ENCODE measurements at regions not wholly inside any gene's neighbourhood (a gene's known extent, or its start where the extent isn't known, plus 50 kb on each side); places are given as distances from the start of the nearest gene placed in this dataset.
A peak's percentile ranks its signal among the peaks of the same experiment; 100 is the strongest.
"Not testable (repeated sequence)": the region's sequence is repeated elsewhere in the genome, so short reads cannot be mapped to it uniquely, and the experiment has no call there.

GRCh38 chrX:137198040-137198439 is 164.2 kb upstream of the GPR101 start:
- DNase-seq (ENCODE audit: low spot score), result no peak

- no peak for DNase-seq (ENCODE audit: low spot score)
These were observed 162.2 kb upstream of the GPR101 start for GRCh38 chrX:137195991-137196390.

GRCh38 chrX:137195296-137195695 is 161.5 kb upstream of the GPR101 start:
- DNase-seq (ENCODE audit: low spot score), result no peak

GRCh38 chrX:137194164-137194563 is 160.4 kb upstream of the GPR101 start:
- peak; percentile 1 for DNase-seq (ENCODE audit: low spot score)

GRCh38 chrX:137187540-137187939 is 153.7 kb upstream of the GPR101 start:
- DNase-seq (ENCODE audit: low spot score), result no peak

GRCh38 chrX:137178392-137178791 is 144.6 kb upstream of the GPR101 start:
- no peak for DNase-seq (ENCODE audit: low spot score)

GRCh38 chrX:137172317-137172948 is 138.6 kb upstream of the GPR101 start:
- DNase-seq (ENCODE audit: low spot score), result no peak

GRCh38 chrX:137171626-137172025 is 137.8 kb upstream of the GPR101 start:
- DNase-seq (ENCODE audit: low spot score), result no peak

GRCh38 chrX:137166591-137166990 is 132.8 kb upstream of the GPR101 start:
- no peak for DNase-seq (ENCODE audit: low spot score)

GRCh38 chrX:137164329-137164728 is 130.5 kb upstream of the GPR101 start:
- DNase-seq (ENCODE audit: low spot score), result no peak

GRCh38 chrX:137151403-137151802 is 117.6 kb upstream of the GPR101 start:
- no peak for DNase-seq (ENCODE audit: low spot score)

GRCh38 chrX:137143864-137144263 is 110.1 kb upstream of the GPR101 start:
- no peak for DNase-seq (ENCODE audit: low spot score)

GRCh38 chrX:137122651-137123050 is 88.9 kb upstream of the GPR101 start:
- DNase-seq (ENCODE audit: low spot score), result not testable (repeated sequence)

- no peak for DNase-seq (ENCODE audit: low spot score)
These were observed 85.3 kb upstream of the GPR101 start for GRCh38 chrX:137119049-137119448.

- no peak for DNase-seq (ENCODE audit: low spot score)
These were observed 84.7 kb upstream of the GPR101 start for GRCh38 chrX:137118536-137118935.

- no peak for DNase-seq (ENCODE audit: low spot score)
These were observed 84.3 kb upstream of the GPR101 start for GRCh38 chrX:137118136-137118535.

GRCh38 chrX:137107877-137108276 is 74.1 kb upstream of the GPR101 start:
- DNase-seq (ENCODE audit: low spot score), result not testable (repeated sequence)

- no peak for DNase-seq (ENCODE audit: low spot score)
These were observed 67.6 kb upstream of the GPR101 start for GRCh38 chrX:137101273-137101990.
